Naive B cell (primary cell): ENCODE measurements at regions not wholly inside any gene's neighbourhood (a gene's known extent, or its start where the extent isn't known, plus 50 kb on each side); places are given as distances from the start of the nearest gene placed in this dataset.
"Not testable (repeated sequence)": the region's sequence is repeated elsewhere in the genome, so short reads cannot be mapped to it uniquely, and the experiment has no call there.

Source experiments
- ATAC-seq, 2 donors: fragments of 150-1000 bp; cut with Tn5 transposase; 2 replicates each; pipeline ENCODE4 v1.10.0; 2021; ENCODE audit warnings: low read depth in 2 of 2, mild to moderate bottlenecking in 2 of 2, moderate library complexity in 2 of 2
- DNase-seq: peaks from one replicate; pipeline ENCODE4 v3.0.0; 2022
- H3K27ac Mint-ChIP-seq, 6 donors: one replicate each; pipeline ENCODE4 v1.8.0; 2020 to 2022; ENCODE audit warnings: mild to moderate bottlenecking in 6 of 6, mixed read lengths in 6 of 6, moderate library complexity in 5 of 6, inconsistent platforms in 2 of 6
- H3K27me3 Mint-ChIP-seq, 3 donors: one replicate each; pipeline ENCODE4 v1.8.0; 2021 to 2022; ENCODE audit warnings: mixed read lengths in 3 of 3, mild to moderate bottlenecking in 1 of 3
- H3K36me3 Mint-ChIP-seq, 2 donors: one replicate each; pipeline ENCODE4 v1.8.0; 2020 to 2022; ENCODE audit warnings: mixed read lengths in 2 of 2, inconsistent platforms in 1 of 2, mild to moderate bottlenecking in 1 of 2
- H3K4me1 Mint-ChIP-seq, 3 donors: one replicate each; pipeline ENCODE4 v1.8.0; 2020 to 2022; ENCODE audit warnings: mixed read lengths in 3 of 3, inconsistent platforms in 1 of 3, mild to moderate bottlenecking in 1 of 3, moderate library complexity in 1 of 3
- H3K4me3 Mint-ChIP-seq, 8 donors: one replicate each; pipeline ENCODE4 v1.8.0; 2020 to 2022; ENCODE audit warnings: mild to moderate bottlenecking in 8 of 8, mixed read lengths in 8 of 8, moderate library complexity in 8 of 8, inconsistent platforms in 2 of 8
- H3K9me3 Mint-ChIP-seq, 7 donors: one replicate each; pipeline ENCODE4 v1.8.0; 2020 to 2022; ENCODE audit warnings: mixed read lengths in 7 of 7, mild to moderate bottlenecking in 5 of 7, inconsistent platforms in 2 of 7, moderate library complexity in 1 of 7

- Mint-ChIP-seq H3K9me3 (peaks cover 0 to 25% (median 3%) of the 10 kb centered on the region in 7 donors), H3K27me3 (no peaks in the 10 kb centered on the region), H3K4me3 (no peak overlapping the region), H3K36me3 (no peaks in the 10 kb centered on the region), H3K27ac (no peak overlapping the region), H3K4me1 (no peaks in the 10 kb centered on the region)
- ATAC-seq: no peak
- DNase-seq: no peak
These were observed 348.0 kb upstream of the EPHA6 start for GRCh38 chr3:96466441-96466840.

DNA sequence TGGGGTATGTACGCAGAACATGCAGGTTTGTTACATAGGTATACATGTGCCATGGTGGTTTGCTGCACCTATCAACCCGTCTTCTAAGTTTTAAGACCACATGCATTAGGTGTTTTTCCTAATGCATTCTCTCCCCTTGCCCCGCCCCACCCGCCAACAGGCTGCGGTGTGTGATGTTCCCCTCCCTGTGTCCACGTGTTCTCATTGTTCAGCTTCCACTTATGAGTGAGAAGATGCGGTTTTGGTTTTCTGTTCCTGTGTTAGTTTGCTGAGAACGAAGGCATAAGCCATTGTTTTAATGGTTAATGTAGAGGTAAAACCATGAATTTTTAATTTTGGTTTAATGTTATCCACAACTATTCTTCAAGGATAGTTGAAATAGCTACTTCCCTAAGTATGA, 346.8 kb upstream of the EPHA6 start:
- Mint-ChIP-seq H3K27me3 (no peaks in the 10 kb centered on the region), H3K36me3 (no peaks in the 10 kb centered on the region), H3K27ac (no peak overlapping the region), H3K9me3 (peaks cover 0 to 25% (median 2%) of the 10 kb centered on the region in 7 donors), H3K4me3 (no peak overlapping the region), H3K4me1 (no peaks in the 10 kb centered on the region)
- ATAC-seq (no peak), DNase-seq (no peak)

- no peak for DNase-seq
- Mint-ChIP-seq H3K4me3 (no peak overlapping the region), H3K27ac (no peak overlapping the region), H3K27me3 (no peaks in the 10 kb centered on the region), H3K36me3 (no peaks in the 10 kb centered on the region), H3K9me3 (peaks cover 0 to 6% (median 3%) of the 10 kb centered on the region in 7 donors), H3K4me1 (no peaks in the 10 kb centered on the region)
- no peak for ATAC-seq
These were observed 335.9 kb upstream of the EPHA6 start for GRCh38 chr3:96478496-96478895.

- Mint-ChIP-seq H3K27ac (no peak overlapping the region), H3K36me3 (no peaks in the 10 kb centered on the region), H3K27me3 (no peaks in the 10 kb centered on the region), H3K4me1 (no peaks in the 10 kb centered on the region), H3K4me3 (no peak overlapping the region), H3K9me3 (peaks cover 0 to 6% (median 2%) of the 10 kb centered on the region in 7 donors)
- DNase-seq (no peak), ATAC-seq (no peak)
These were observed 333.5 kb upstream of the EPHA6 start for GRCh38 chr3:96480881-96481280.

DNA sequence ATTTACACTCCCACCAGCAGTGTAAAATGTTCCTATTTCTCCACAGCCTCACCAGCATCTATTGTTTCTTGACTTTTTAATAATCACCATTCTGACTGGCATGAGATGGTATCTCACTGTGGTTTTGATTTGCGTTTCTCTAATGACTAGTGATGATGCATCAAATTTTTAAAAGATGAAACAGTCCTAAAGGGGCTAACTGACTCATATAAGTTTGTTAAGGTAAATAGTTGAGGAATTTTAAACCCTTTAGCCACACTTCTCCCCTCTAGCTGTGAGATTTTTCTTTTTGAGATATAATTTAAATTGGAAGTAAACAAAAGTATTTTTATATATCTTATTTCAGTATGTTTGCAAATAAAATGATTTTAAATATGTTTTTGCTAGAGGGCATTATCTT, 331.2 kb upstream of the EPHA6 start:
- H3K4me3 Mint-ChIP-seq, H3K36me3 Mint-ChIP-seq, ATAC-seq, H3K27me3 Mint-ChIP-seq, DNase-seq, H3K9me3 Mint-ChIP-seq, H3K4me1 Mint-ChIP-seq, H3K27ac Mint-ChIP-seq: not testable (repeated sequence)

GRCh38 chr3:96483781-96484180, 330.6 kb upstream of the EPHA6 start:
- no peaks in the 10 kb centered on the region for H3K4me1 Mint-ChIP-seq
- H3K36me3 Mint-ChIP-seq: no peaks in the 10 kb centered on the region
- no peak for DNase-seq
- ATAC-seq: no peak
- H3K9me3 Mint-ChIP-seq: peaks cover 0 to 10% (median 0%) of the 10 kb centered on the region in 7 donors
- H3K27ac Mint-ChIP-seq: no peak overlapping the region
- no peaks in the 10 kb centered on the region for H3K27me3 Mint-ChIP-seq
- H3K4me3 Mint-ChIP-seq: no peak overlapping the region

- Mint-ChIP-seq H3K27me3 (no peaks in the 10 kb centered on the region), H3K27ac (no peak overlapping the region), H3K4me3 (no peak overlapping the region), H3K9me3 (peaks cover 0 to 12% (median 7%) of the 10 kb centered on the region in 7 donors), H3K4me1 (no peaks in the 10 kb centered on the region), H3K36me3 (no peaks in the 10 kb centered on the region)
- DNase-seq (no peak), ATAC-seq (no peak)
These were observed 325.7 kb upstream of the EPHA6 start for GRCh38 chr3:96488708-96489107.

DNA sequence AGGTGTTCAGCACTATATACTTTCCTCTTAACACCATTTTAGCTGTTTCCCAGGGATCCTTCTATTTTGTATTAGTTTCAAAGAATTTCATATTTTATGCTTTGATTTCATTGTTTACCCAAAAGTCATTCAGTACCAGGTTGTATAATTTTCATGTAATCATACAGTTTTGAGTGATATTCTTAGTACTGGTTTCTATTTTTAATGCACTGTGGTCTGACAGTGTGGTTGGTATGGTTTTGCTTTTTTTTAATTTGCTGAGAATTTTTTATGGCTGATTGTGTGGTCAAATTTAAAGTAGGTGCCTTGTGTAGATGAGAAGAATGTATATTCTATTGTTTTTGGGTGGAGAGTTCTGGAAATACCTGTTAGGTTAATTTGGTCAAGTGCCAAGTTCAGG, 323.4 kb upstream of the EPHA6 start:
- Mint-ChIP-seq H3K4me3 (no peak overlapping the region), H3K27ac (no peak overlapping the region), H3K9me3 (peaks cover 3 to 23% (median 10%) of the 10 kb centered on the region in 7 donors), H3K27me3 (no peaks in the 10 kb centered on the region), H3K36me3 (no peaks in the 10 kb centered on the region), H3K4me1 (no peaks in the 10 kb centered on the region)
- DNase-seq (no peak), ATAC-seq (no peak)

- no peaks in the 10 kb centered on the region for H3K27me3 Mint-ChIP-seq
- H3K36me3 Mint-ChIP-seq: no peaks in the 10 kb centered on the region
- peaks cover 4 to 22% (median 12%) of the 10 kb centered on the region in 7 donors for H3K9me3 Mint-ChIP-seq
- H3K4me1 Mint-ChIP-seq: no peaks in the 10 kb centered on the region
- ATAC-seq (no peak), DNase-seq (no peak)
- H3K4me3 Mint-ChIP-seq: no peak overlapping the region
- no peak overlapping the region for H3K27ac Mint-ChIP-seq
These were observed 322.5 kb upstream of the EPHA6 start for GRCh38 chr3:96491868-96492267.

- DNase-seq: no peak
- H3K27me3 Mint-ChIP-seq: no peaks in the 10 kb centered on the region
- H3K4me3 Mint-ChIP-seq: no peak overlapping the region
- H3K4me1 Mint-ChIP-seq: no peaks in the 10 kb centered on the region
- H3K9me3 Mint-ChIP-seq: peaks cover 0 to 6% (median 2%) of the 10 kb centered on the region in 7 donors
- ATAC-seq: no peak
- no peak overlapping the region for H3K27ac Mint-ChIP-seq
- H3K36me3 Mint-ChIP-seq: no peaks in the 10 kb centered on the region
These were observed 304.1 kb upstream of the EPHA6 start for GRCh38 chr3:96510334-96510733.

DNA sequence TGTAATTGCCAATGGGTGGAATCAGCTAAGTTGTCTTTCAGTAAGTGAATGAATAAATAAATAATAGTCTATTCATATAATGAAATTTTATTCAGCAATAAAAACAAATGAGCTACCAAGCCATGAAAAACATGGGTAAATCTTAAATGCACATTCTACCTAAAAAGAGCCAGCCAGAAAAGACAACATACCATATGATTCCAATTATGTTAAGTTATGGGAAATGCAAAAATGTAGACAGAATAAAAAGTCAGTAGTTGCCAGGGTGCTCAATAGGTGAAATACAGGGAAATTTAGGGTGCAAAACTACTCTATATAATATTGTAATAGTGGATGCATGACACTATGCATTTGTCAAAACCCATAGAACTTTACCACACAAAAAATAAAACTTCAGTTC, 277.2 kb upstream of the EPHA6 start:
- Mint-ChIP-seq H3K27ac (no peak overlapping the region), H3K4me3 (no peak overlapping the region), H3K9me3 (peaks cover 2 to 12% (median 6%) of the 10 kb centered on the region in 7 donors), H3K4me1 (no peaks in the 10 kb centered on the region), H3K27me3 (no peaks in the 10 kb centered on the region), H3K36me3 (no peaks in the 10 kb centered on the region)
- no peak for DNase-seq
- ATAC-seq: no peak

GRCh38 chr3:96538186-96538585, 276.2 kb upstream of the EPHA6 start:
- Mint-ChIP-seq H3K27ac (no peak overlapping the region), H3K36me3 (no peaks in the 10 kb centered on the region), H3K9me3 (peaks cover 0 to 14% (median 7%) of the 10 kb centered on the region in 7 donors), H3K4me3 (no peak overlapping the region), H3K27me3 (no peaks in the 10 kb centered on the region), H3K4me1 (no peaks in the 10 kb centered on the region)
- DNase-seq: no peak
- no peak for ATAC-seq

GRCh38 chr3:96548073-96548472, 266.3 kb upstream of the EPHA6 start:
- no peak for DNase-seq
- ATAC-seq: no peak
- Mint-ChIP-seq H3K4me1 (no peaks in the 10 kb centered on the region), H3K27me3 (no peaks in the 10 kb centered on the region), H3K9me3 (peaks cover 12 to 28% (median 15%) of the 10 kb centered on the region in 7 donors), H3K36me3 (no peaks in the 10 kb centered on the region), H3K4me3 (no peak overlapping the region), H3K27ac (no peak overlapping the region)

- Mint-ChIP-seq H3K4me1 (no peaks in the 10 kb centered on the region), H3K27me3 (no peaks in the 10 kb centered on the region), H3K27ac (no peak overlapping the region), H3K36me3 (peaks cover 5 to 10% of the 10 kb centered on the region in 2 donors), H3K9me3 (peaks cover 21 to 56% (median 29%) of the 10 kb centered on the region in 7 donors), H3K4me3 (no peak overlapping the region)
- ATAC-seq (no peak), DNase-seq (no peak)
These were observed 237.5 kb upstream of the EPHA6 start for GRCh38 chr3:96576935-96577334.

DNA sequence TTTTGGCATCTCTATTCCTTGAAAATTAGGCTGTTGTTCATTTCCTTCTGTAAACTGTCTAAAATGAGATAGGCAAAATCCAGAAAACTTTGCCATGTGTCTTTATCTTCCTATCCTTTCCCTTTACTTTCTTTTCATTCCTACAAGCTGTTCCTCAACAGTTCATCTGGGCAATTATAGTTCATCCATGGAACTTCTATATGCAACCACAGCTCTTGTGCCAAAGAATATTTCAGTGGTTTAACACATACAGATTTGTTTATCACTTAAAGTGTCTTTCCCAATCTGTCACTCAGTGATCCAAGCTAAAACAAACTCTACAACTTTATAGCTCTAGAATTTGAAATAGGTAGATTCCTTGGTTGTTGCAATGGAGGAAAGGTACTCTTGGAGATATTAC, 230.3 kb upstream of the EPHA6 start:
- Mint-ChIP-seq H3K36me3 (no peaks in the 10 kb centered on the region), H3K9me3 (peaks cover 2 to 22% (median 8%) of the 10 kb centered on the region in 7 donors), H3K27me3 (no peaks in the 10 kb centered on the region), H3K4me3 (no peak overlapping the region), H3K27ac (no peak overlapping the region), H3K4me1 (no peaks in the 10 kb centered on the region)
- no peak for DNase-seq
- no peak for ATAC-seq
